GM12878 (cell line): ENCODE measurements at regions not wholly inside any gene's neighbourhood (a gene's known extent, or its start where the extent isn't known, plus 50 kb on each side); places are given as distances from the start of the nearest gene placed in this dataset.

Experiments used
- ATAC-seq: fragments of 200-7000 bp; cut with Tn5 transposase; 3 replicates; pipeline ENCODE4 v1.9.1; 2020; ENCODE audit warnings: mild to moderate bottlenecking, moderate library complexity
- BruUV-seq: library from RNA; stranded (reverse); fragments of 400-500 nt; replicated peaks from 2 replicates; lab custom pipeline; 2021; lab: Mats Ljungman, UMichigan
- CTCF ChIA-PET: fragments of 300-600 bp; sonication (Branson Sonifier 250); formaldehyde crosslinking; extraction: SDS; loops from one replicate; lab custom pipeline; 2021; ENCODE audit warnings: inconsistent platforms; lab: Yijun Ruan, JAX
- POLR2A ChIA-PET: fragments of 350-600 bp; formaldehyde crosslinking; extraction: SDS; loops from one replicate; lab custom pipeline; 2021; ENCODE audit warnings: inconsistent platforms; lab: Charles Lee
- RAD21 ChIA-PET: fragments of 300-600 bp; sonication (Branson Sonifier 250); formaldehyde crosslinking; loops from one replicate; lab custom pipeline; 2023; ENCODE audit warnings: antibody characterized with exemption; ENCODE audit not compliant: unreplicated experiment; lab: Charles Lee
- SMC1A ChIA-PET: fragments of 300-600 bp; sonication (Branson Sonifier 250); formaldehyde crosslinking; loops from one replicate; lab custom pipeline; 2023; ENCODE audit not compliant: unreplicated experiment, uncharacterized antibody; lab: Charles Lee
- DNase-seq: peaks from one replicate; pipeline ENCODE4 v3.0.0-alpha.2; 2011; ENCODE audit warnings: low read depth, low spot score
- FAIRE-seq: peaks from 3 replicates; lab custom pipeline; 2011; peaks lifted over from hg19 to GRCh38; lab: Jason Lieb, UNC
- H2AFZ ChIP-seq: 2 replicates; pipeline ENCODE4 v1.6.0; 2011; ENCODE audit warnings: low read depth, low read length, control low read depth; ENCODE audit not compliant: control insufficient read depth
- H3K27ac ChIP-seq: 2 replicates; pipeline ENCODE4 v1.5.1; 2011; ENCODE audit warnings: control low read depth; ENCODE audit not compliant: control insufficient read depth, insufficient read depth
- H3K27me3 ChIP-seq, 2 experiments: replicated peaks in 1 of 2; 2 replicates each; pipeline versions ENCODE4 v1.6.0 to v1.6.1; 2011; ENCODE audit warnings: low read length in 1 of 2; ENCODE audit not compliant: control insufficient read depth in 2 of 2, insufficient read depth in 2 of 2
- H3K36me3 ChIP-seq, 2 experiments: 2 replicates each; pipeline ENCODE4 v1.5.1; 2011; ENCODE audit warnings: low read length in 1 of 2; ENCODE audit not compliant: control insufficient read depth in 2 of 2, insufficient read depth in 2 of 2
- H3K4me1 ChIP-seq: 2 replicates; pipeline ENCODE4 v1.6.1; 2011; ENCODE audit warnings: mild to moderate bottlenecking, low read length, moderate library complexity, mixed read lengths; ENCODE audit not compliant: control insufficient read depth, insufficient read depth
- H3K4me2 ChIP-seq: 2 replicates; pipeline ENCODE4 v1.6.0; 2011; ENCODE audit warnings: control low read depth; ENCODE audit not compliant: control insufficient read depth, insufficient read depth
- H3K4me3 ChIP-seq: fragments of 200-600 bp; sonication (generic); 2 replicates; pipeline ENCODE4 v1.5.1; 2016
- H3K79me2 ChIP-seq: 2 replicates; pipeline ENCODE4 v1.6.0; 2011; ENCODE audit warnings: low read length; ENCODE audit not compliant: control insufficient read depth, insufficient read depth
- H3K9ac ChIP-seq: 2 replicates; pipeline ENCODE4 v1.8.0; 2011; ENCODE audit warnings: low read length, control low read depth, mixed read lengths; ENCODE audit not compliant: control insufficient read depth, insufficient read depth
- H3K9me3 ChIP-seq: replicated peaks from 3 replicates; pipeline ENCODE4 v1.5.1; 2011; ENCODE audit warnings: mild to moderate bottlenecking, low read length; ENCODE audit not compliant: control insufficient read depth, insufficient read depth
- H4K20me1 ChIP-seq: 2 replicates; pipeline ENCODE4 v1.6.0; 2011; ENCODE audit not compliant: control insufficient read depth, insufficient read depth
- BCLAF1 ChIP-seq: fragments of 450-650 bp; IDR thresholded peaks from 2 replicates; pipeline ENCODE4 v1.6.1; 2017; ENCODE audit warnings: antibody characterized with exemption, mild to moderate bottlenecking, moderate library complexity
- CEBPZ ChIP-seq: fragments of 150-350 bp; IDR thresholded peaks from 2 replicates; pipeline ENCODE4 v1.6.1; 2016; ENCODE audit warnings: low read depth, low read length
- IKZF1 ChIP-seq: fragments of 450-650 bp; conservative IDR thresholded peaks from 2 replicates; pipeline ENCODE4 v1.6.1; 2017; ENCODE audit warnings: antibody characterized with exemption, mild to moderate bottlenecking
- IRF4 ChIP-seq: IDR thresholded peaks from 2 replicates; pipeline ENCODE4 v1.6.1; 2011; ENCODE audit warnings: low read depth, low read length
- NFYA ChIP-seq: IDR thresholded peaks from 2 replicates; pipeline ENCODE4 v1.6.1; 2011; ENCODE audit warnings: low read depth, mild to moderate bottlenecking, low read length, improper control_type of control experiment, borderline replicate concordance
- NFYB ChIP-seq: IDR thresholded peaks from 2 replicates; pipeline ENCODE4 v1.6.1; 2011; ENCODE audit warnings: low read depth, mild to moderate bottlenecking, low read length, improper control_type of control experiment, moderate library complexity; ENCODE audit not compliant: insufficient read depth
- PBX3 ChIP-seq: IDR thresholded peaks from 2 replicates; pipeline ENCODE4 v1.6.1; 2011; ENCODE audit warnings: mild to moderate bottlenecking, low read depth, low read length, moderate library complexity; ENCODE audit not compliant: insufficient replicate concordance
- REST ChIP-seq: IDR thresholded peaks from 2 replicates; pipeline ENCODE4 v1.6.1; 2012; ENCODE audit warnings: mild to moderate bottlenecking, low read depth, low read length
- STAT1 ChIP-seq: fragments of 450-650 bp; conservative IDR thresholded peaks from 2 replicates; pipeline ENCODE4 v1.6.1; 2014; ENCODE audit warnings: antibody characterized with exemption, mild to moderate bottlenecking
- TARDBP ChIP-seq: IDR thresholded peaks from 2 replicates; pipeline ENCODE4 v1.6.1; 2016; ENCODE audit warnings: borderline replicate concordance
- TCF12 ChIP-seq: IDR thresholded peaks from 2 replicates; pipeline ENCODE4 v1.6.1; 2011; ENCODE audit warnings: low read depth, mild to moderate bottlenecking, low read length
- YY1 ChIP-seq: IDR thresholded peaks from 2 replicates; pipeline ENCODE4 v1.6.1; 2011; ENCODE audit warnings: low read depth, mild to moderate bottlenecking, low read length
- WGBS: methylation state at CpG from one replicate; pipeline ENCODE4 v1.1.6; 2016; ENCODE audit warnings: low lambda C conversion rate; ENCODE audit not compliant: insufficient replicate concordance, insufficient coverage; ENCODE audit errors: missing lambda C conversion rate; 5-methylcytosine and 5-hydroxymethylcytosine counted together
- in situ Hi-C: fragments of 300-500 bp; cut with MboI; formaldehyde crosslinking; loops from 9 replicates; pipeline ENCODE4 v1.14.3; 2018; ENCODE audit warnings: mixed read lengths
- intact Hi-C: fragments of 100-400 bp; cut with micrococcal nuclease; formaldehyde crosslinking; loops from one replicate; pipeline ENCODE4 v1.14.2; 2022; ENCODE audit not compliant: unreplicated experiment
- TF ChIP-seq, protein P1 (sequence below): fragments of 450-650 bp; IDR thresholded peaks from 2 replicates; pipeline ENCODE4 v1.6.1; 2014; ENCODE audit warnings: mild to moderate bottlenecking

DNA sequence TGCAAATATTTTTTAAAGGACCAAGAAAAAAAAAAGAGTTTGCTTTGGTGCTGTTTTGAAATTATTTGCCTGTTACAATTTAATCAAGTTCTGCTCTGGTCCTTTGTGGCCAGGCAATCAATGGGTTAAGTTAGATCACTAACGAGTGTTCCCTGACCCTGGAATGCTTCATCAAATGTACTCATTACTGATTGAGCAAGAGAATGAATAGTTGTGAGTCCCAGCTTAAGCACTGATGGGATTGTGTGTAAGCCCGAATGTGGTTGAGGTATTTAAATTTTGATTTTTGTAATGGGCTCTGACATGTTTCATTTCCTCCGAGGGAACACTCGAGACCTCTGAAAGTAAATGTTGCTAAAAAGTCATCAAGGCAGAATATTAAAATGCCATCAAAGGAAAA, 699.1 kb downstream of the MCTP2 start:
- ChIA-PET SMC1A (no interaction called here), POLR2A (no interaction called here), CTCF (no interaction called here), RAD21 (no interaction called here)
- intact Hi-C loops (no loop called here), in situ Hi-C loops (no loop called here)
- DNase-seq (no peak), FAIRE-seq (no peak), ATAC-seq (no peak)
- Histone ChIP-seq H3K36me3 (no peaks in the 10 kb centered on the region), H3K79me2 (no peaks in the 10 kb centered on the region), H3K9me3 (no peaks in the 10 kb centered on the region), H3K27me3 (no peaks in the 10 kb centered on the region), H2AFZ (no peak overlapping the region), H3K4me3 (no peak overlapping the region), H3K9ac (no peak overlapping the region), H3K4me1 (no peaks in the 10 kb centered on the region), H3K4me2 (no peak overlapping the region), H4K20me1 (no peaks in the 10 kb centered on the region), H3K27ac (no peak overlapping the region)
- WGBS = 4% methylated on average over 4 of the region's 4 CpGs
- BruUV-seq = no TSS peak
- no peak for TF ChIP-seq TCF12
- no peak for TF ChIP-seq TARDBP
- TF ChIP-seq, protein P1, sequence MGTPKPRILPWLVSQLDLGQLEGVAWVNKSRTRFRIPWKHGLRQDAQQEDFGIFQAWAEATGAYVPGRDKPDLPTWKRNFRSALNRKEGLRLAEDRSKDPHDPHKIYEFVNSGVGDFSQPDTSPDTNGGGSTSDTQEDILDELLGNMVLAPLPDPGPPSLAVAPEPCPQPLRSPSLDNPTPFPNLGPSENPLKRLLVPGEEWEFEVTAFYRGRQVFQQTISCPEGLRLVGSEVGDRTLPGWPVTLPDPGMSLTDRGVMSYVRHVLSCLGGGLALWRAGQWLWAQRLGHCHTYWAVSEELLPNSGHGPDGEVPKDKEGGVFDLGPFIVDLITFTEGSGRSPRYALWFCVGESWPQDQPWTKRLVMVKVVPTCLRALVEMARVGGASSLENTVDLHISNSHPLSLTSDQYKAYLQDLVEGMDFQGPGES = no peak
- TF ChIP-seq REST = no peak
- no peak for TF ChIP-seq BCLAF1
- TF ChIP-seq STAT1 = no peak
- TF ChIP-seq PBX3 = no peak
- TF ChIP-seq NFYA = no peak
- no peak for TF ChIP-seq CEBPZ
- TF ChIP-seq YY1 = no peak
- no peak for TF ChIP-seq IRF4
- no peak for TF ChIP-seq IKZF1
- TF ChIP-seq NFYB = no peak
